Thyroid gland (tissue), 4 donors: ENCODE measurements at regions not wholly inside any gene's neighbourhood (a gene's known extent, or its start where the extent isn't known, plus 50 kb on each side); places are given as distances from the start of the nearest gene placed in this dataset.

Source experiments
- DNase-seq, 2 donors: peaks; one replicate each; pipeline ENCODE4 v3.0.0-alpha.2; 2019
- H3K27ac ChIP-seq, 3 donors: fragments of 200-600 bp; sonication (generic); 1 replicate in 2 of 3; 2 replicates in 1 of 3; pipeline ENCODE4 v1.5.1; 2016 to 2019; ENCODE audit warnings: mild to moderate bottlenecking in 1 of 3, moderate library complexity in 1 of 3
- H3K27me3 ChIP-seq: fragments of 200-600 bp; sonication (generic); one replicate; pipeline ENCODE4 v1.5.1; 2019
- H3K36me3 ChIP-seq, 2 donors: fragments of 200-600 bp; sonication (generic); one replicate each; pipeline ENCODE4 v1.5.1; 2016 to 2019
- H3K4me1 ChIP-seq, 2 donors: fragments of 200-600 bp; sonication (generic); one replicate each; pipeline ENCODE4 v1.5.1; 2017 to 2019
- H3K4me3 ChIP-seq, 3 donors: fragments of 200-600 bp; sonication (generic); replicated peaks in 1 of 3; 1 replicate in 2 of 3; 2 replicates in 1 of 3; pipeline ENCODE4 v1.5.1; 2016; ENCODE audit warnings: mild to moderate bottlenecking in 1 of 3
- H3K9me3 ChIP-seq: fragments of 200-600 bp; sonication (generic); one replicate; pipeline ENCODE4 v1.5.1; 2017
- CTCF ChIP-seq, 6 experiments: fragments of 200-600 bp in 3 of 6; fragments of 450-650 bp in 3 of 6; sonication (generic) in 3 of 6; IDR thresholded peaks; one replicate each; pipeline ENCODE4 v1.5.1; 2016 to 2019; ENCODE audit warnings: antibody characterized with exemption in 6 of 6, mild to moderate bottlenecking in 2 of 6, inconsistent platforms in 1 of 6, moderate library complexity in 1 of 6
- POLR2A ChIP-seq, 2 donors: fragments of 450-650 bp; IDR thresholded peaks; one replicate each; pipeline ENCODE4 v1.6.1; 2017; ENCODE audit warnings: antibody characterized with exemption in 2 of 2, mild to moderate bottlenecking in 2 of 2, moderate library complexity in 1 of 2
- WGBS, 2 donors: methylation state at CpG; one replicate each; pipeline ENCODE4 v1.1.5; 2017; 5-methylcytosine and 5-hydroxymethylcytosine counted together
- intact Hi-C: fragments of 100-400 bp; cut with DNase I; formaldehyde crosslinking; loops from one replicate; pipeline ENCODE4 v1.15.1; 2023

GRCh38 chr5:17912794-17913193 lies 278.5 kb downstream of the TAF11L14 start:
- intact Hi-C loops = no loop called here
- TF ChIP-seq CTCF (IDR thresholded peaks at IDR 0.05) = no peak
- 87 to 88% methylated on average over 3 of the region's 3 CpGs for WGBS, 2 donors
- Histone ChIP-seq H3K27ac (no peak overlapping the region), H3K4me3 (no peak overlapping the region), H3K27me3 (no peaks in the 10 kb centered on the region), H3K4me1 (no peaks in the 10 kb centered on the region), H3K36me3 (no peaks in the 10 kb centered on the region), H3K9me3 (no peaks in the 10 kb centered on the region)
- DNase-seq = no peak

DNA sequence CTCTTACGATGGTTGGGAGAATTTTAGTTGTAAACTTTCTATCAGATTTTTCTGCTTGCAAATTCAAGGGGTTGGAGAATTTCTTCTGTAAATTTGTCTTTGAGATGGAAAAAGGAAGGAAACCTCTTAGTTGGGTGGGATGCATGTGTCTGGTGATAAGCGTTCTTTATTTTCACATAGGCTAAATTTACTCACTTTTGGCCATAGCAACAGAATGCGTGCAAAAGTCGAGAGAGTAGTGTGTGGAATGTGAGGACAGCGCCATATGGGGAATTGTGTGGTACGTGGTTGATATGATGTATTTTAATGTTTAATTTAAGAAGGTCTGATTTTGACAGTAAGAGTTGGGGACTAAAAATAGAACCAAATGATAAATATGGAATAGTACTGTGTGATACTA lies 282.2 kb downstream of the TAF11L14 start:
- Histone ChIP-seq H3K27ac (no peak overlapping the region), H3K4me1 (no peaks in the 10 kb centered on the region), H3K4me3 (no peak overlapping the region), H3K9me3 (no peaks in the 10 kb centered on the region), H3K36me3 (no peaks in the 10 kb centered on the region), H3K27me3 (no peaks in the 10 kb centered on the region)
- TF ChIP-seq CTCF (IDR thresholded peaks at IDR 0.05) = no peak
- TF ChIP-seq POLR2A (IDR thresholded peaks at IDR 0.05) = no peak
- DNase-seq = no peak
- intact Hi-C loops = no loop called here
- whole genome bisulfite sequencing, 2 donors = 88% methylated on average over 6 of the region's 6 CpGs

GRCh38 chr5:17917465-17917864 lies 283.2 kb downstream of the TAF11L14 start:
- intact Hi-C loops = no loop called here
- TF ChIP-seq CTCF (IDR thresholded peaks at IDR 0.05) (no peak), POLR2A (IDR thresholded peaks at IDR 0.05) (no peak)
- DNase-seq = no peak
- Histone ChIP-seq H3K36me3 (no peaks in the 10 kb centered on the region), H3K4me1 (no peaks in the 10 kb centered on the region), H3K4me3 (no peak overlapping the region), H3K9me3 (no peaks in the 10 kb centered on the region), H3K27ac (no peak overlapping the region), H3K27me3 (no peaks in the 10 kb centered on the region)

- no peaks in the 10 kb centered on the region for H3K9me3 ChIP-seq
- H3K27me3 ChIP-seq = no peaks in the 10 kb centered on the region
- DNase-seq = no peak
- H3K4me3 ChIP-seq = no peak overlapping the region
- H3K4me1 ChIP-seq = no peaks in the 10 kb centered on the region
- intact Hi-C loops = no loop called here
- no peak for TF ChIP-seq POLR2A (IDR thresholded peaks at IDR 0.05)
- no peak overlapping the region for H3K27ac ChIP-seq
- no peaks in the 10 kb centered on the region for H3K36me3 ChIP-seq
- 50 to 58% methylated on average over 2 of the region's 2 CpGs for WGBS, 2 donors
Observed at GRCh38 chr5:17918373-17919104, 284.3 kb downstream of the TAF11L14 start.

DNA sequence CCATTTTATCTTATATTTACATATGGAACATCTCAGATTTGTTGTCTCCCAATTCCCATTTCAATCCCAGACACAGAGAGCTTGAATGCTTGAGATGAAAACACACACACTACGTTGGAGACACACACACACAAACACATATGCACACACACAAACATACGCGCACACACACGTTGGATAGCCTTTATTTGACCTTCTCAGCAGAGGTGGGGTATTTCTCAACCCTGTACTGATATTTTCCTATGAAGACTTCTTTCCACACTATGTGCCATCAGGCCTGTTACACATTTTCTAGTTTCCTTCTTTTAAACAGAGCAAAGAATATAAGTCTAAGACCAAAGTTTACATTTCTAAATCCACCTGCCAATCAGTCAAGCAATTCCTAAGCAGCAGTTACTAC lies 291.0 kb downstream of the TAF11L14 start:
- Histone ChIP-seq H3K4me1 (no peaks in the 10 kb centered on the region), H3K4me3 (no peak overlapping the region), H3K9me3 (no peaks in the 10 kb centered on the region), H3K27me3 (no peaks in the 10 kb centered on the region), H3K36me3 (no peaks in the 10 kb centered on the region), H3K27ac (no peak overlapping the region)
- TF ChIP-seq POLR2A (IDR thresholded peaks at IDR 0.05) (no peak), CTCF (IDR thresholded peaks at IDR 0.05) (no peak)
- intact Hi-C loops = no loop called here
- no peak for DNase-seq
- WGBS, 2 donors = 89 to 91% methylated on average over 4 of the region's 4 CpGs
